ENCODE measurements at regions not wholly inside any gene's neighbourhood (a gene's known extent, or its start where the extent isn't known, plus 50 kb on each side); places are given as distances from the start of the nearest gene placed in this dataset.

GRCh38 chr13:85265296-85265695 lies 533.9 kb downstream of the SLITRK6 start:
- no peak overlapping the region for H3K4me3 ChIP-seq (ENCODE audit: low read length in 2 of 2)
- no peaks in the 10 kb centered on the region for H3K4me1 ChIP-seq (ENCODE audit: control insufficient read depth in 2 of 2, insufficient read depth in 2 of 2, low read length in 2 of 2)
- no peak for DNase-seq (ENCODE audit: low read depth in 6 of 9, low spot score in 9 of 9)
- no peak overlapping the region for H3K27ac ChIP-seq (ENCODE audit: low read depth in 1 of 2, low read length in 1 of 2)
- 91% methylated on average over 3 of the region's 3 CpGs for WGBS
- no peaks in the 10 kb centered on the region for H3K36me3 ChIP-seq (ENCODE audit: control insufficient read depth in 2 of 2, insufficient read depth in 2 of 2, low read length in 1 of 2)
- no peaks in the 10 kb centered on the region for H3K27me3 ChIP-seq (ENCODE audit: control insufficient read depth in 2 of 2, insufficient read depth in 1 of 2, low read length in 1 of 2)
- H3K9me3 ChIP-seq (ENCODE audit: control insufficient read depth in 2 of 2, insufficient read depth in 1 of 2, low read length in 1 of 2), result peaks cover 0 to 4% of the 10 kb centered on the region in 2 donors

DNA sequence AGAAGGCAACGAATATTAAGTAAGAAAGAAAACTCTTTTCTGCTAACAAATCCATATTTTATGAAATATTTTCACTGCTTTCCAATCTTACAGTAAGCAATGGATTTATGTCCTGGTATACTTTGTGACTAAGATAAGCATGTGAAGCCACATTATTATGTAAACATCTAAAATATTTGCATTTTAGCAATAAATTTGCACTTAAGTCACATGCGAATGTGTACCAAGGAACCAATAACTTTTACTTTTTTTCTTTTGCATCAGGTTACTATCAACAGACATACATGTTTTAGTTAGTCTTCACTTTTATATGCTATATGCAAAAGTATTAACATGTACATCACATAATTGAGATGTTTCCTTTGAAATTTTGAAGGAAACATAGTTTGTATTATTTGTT lies 536.7 kb downstream of the SLITRK6 start:
- H3K4me1 ChIP-seq (ENCODE audit: control insufficient read depth in 2 of 2, insufficient read depth in 2 of 2, low read length in 2 of 2), result no peaks in the 10 kb centered on the region
- WGBS, result 94% methylated on average over 2 of the region's 2 CpGs
- no peaks in the 10 kb centered on the region for H3K36me3 ChIP-seq (ENCODE audit: control insufficient read depth in 2 of 2, insufficient read depth in 2 of 2, low read length in 1 of 2)
- no peaks in the 10 kb centered on the region for H3K27me3 ChIP-seq (ENCODE audit: control insufficient read depth in 2 of 2, insufficient read depth in 1 of 2, low read length in 1 of 2)
- peaks cover 0 to 4% of the 10 kb centered on the region in 2 donors for H3K9me3 ChIP-seq (ENCODE audit: control insufficient read depth in 2 of 2, insufficient read depth in 1 of 2, low read length in 1 of 2)
- H3K27ac ChIP-seq (ENCODE audit: low read depth in 1 of 2, low read length in 1 of 2), result no peak overlapping the region
- no peak overlapping the region for H3K4me3 ChIP-seq (ENCODE audit: low read length in 2 of 2)
- no peak for DNase-seq (ENCODE audit: low read depth in 6 of 9, low spot score in 9 of 9)

DNA sequence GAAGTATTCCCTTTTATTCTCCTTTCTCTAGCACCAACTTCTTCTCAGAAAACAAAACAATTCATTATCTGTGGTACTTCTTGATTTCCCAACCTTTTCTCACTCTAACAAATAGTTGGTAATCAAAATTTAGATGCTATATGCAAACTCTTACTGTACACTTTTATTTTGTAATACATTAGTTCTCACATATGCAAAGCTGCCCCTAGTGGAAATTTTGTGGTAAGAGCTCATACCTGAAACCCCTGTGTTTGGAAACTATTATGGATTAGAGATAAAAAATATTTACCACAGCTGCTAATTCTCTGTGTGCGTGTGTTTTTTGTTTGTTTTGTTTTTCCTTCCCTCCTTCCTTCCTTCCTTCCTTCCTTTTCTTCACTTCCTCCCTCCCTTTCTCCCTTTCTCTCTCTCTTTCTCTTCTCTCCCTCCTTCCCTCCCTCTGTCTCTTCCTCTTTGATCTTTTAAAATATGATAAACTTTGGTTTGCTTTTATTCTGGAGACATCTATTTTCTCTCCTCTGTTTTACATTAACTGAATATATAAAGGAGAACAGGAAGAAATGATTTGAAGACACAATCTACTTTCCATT lies 537.4 kb downstream of the SLITRK6 start:
- H3K36me3 ChIP-seq (ENCODE audit: control insufficient read depth in 2 of 2, insufficient read depth in 2 of 2, low read length in 1 of 2), result no peaks in the 10 kb centered on the region
- no peak overlapping the region for H3K4me3 ChIP-seq (ENCODE audit: low read length in 2 of 2)
- no peak overlapping the region for H3K27ac ChIP-seq (ENCODE audit: low read depth in 1 of 2, low read length in 1 of 2)
- 49% methylated on average over 1 of the region's 1 CpG for WGBS
- H3K27me3 ChIP-seq (ENCODE audit: control insufficient read depth in 2 of 2, insufficient read depth in 1 of 2, low read length in 1 of 2), result no peaks in the 10 kb centered on the region
- peak in 1 of 9 donors; percentile 2 for DNase-seq (ENCODE audit: low read depth in 6 of 9, low spot score in 9 of 9)
- no peaks in the 10 kb centered on the region for H3K4me1 ChIP-seq (ENCODE audit: control insufficient read depth in 2 of 2, insufficient read depth in 2 of 2, low read length in 2 of 2)
- H3K9me3 ChIP-seq (ENCODE audit: control insufficient read depth in 2 of 2, insufficient read depth in 1 of 2, low read length in 1 of 2), result peaks cover 0 to 4% of the 10 kb centered on the region in 2 donors

- Histone ChIP-seq H3K27me3 (ENCODE audit: control insufficient read depth in 2 of 2, insufficient read depth in 1 of 2, low read length in 1 of 2) (no peaks in the 10 kb centered on the region), H3K4me3 (ENCODE audit: low read length in 2 of 2) (no peak overlapping the region), H3K36me3 (ENCODE audit: control insufficient read depth in 2 of 2, insufficient read depth in 2 of 2, low read length in 1 of 2) (no peaks in the 10 kb centered on the region), H3K4me1 (ENCODE audit: control insufficient read depth in 2 of 2, insufficient read depth in 2 of 2, low read length in 2 of 2) (no peaks in the 10 kb centered on the region), H3K27ac (ENCODE audit: low read depth in 1 of 2, low read length in 1 of 2) (no peak overlapping the region), H3K9me3 (ENCODE audit: control insufficient read depth in 2 of 2, insufficient read depth in 1 of 2, low read length in 1 of 2) (no peaks in the 10 kb centered on the region)
- DNase-seq (ENCODE audit: low read depth in 6 of 9, low spot score in 9 of 9), result no peak
- WGBS, result 98% methylated on average over 1 of the region's 1 CpG
These were observed 538.3 kb downstream of the SLITRK6 start for GRCh38 chr13:85260896-85261295.

DNA sequence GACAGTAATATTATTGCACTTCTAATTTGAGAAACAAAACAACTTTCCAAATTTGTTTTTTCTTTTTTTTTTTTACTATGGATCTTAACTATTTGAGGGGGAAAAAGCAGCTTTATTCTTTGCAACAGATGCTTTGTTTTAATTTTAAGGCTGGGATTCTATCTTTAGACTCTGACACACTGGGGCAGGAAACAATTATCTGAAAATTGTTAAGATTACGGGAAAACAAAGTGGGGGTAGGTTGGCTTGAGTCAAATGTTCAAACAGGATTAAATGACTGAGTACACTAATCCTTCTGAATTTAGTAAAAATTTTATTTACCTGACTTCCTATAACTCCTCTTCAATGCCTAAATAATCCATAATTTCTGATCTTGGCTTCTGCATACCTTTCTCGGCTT lies 543.2 kb downstream of the SLITRK6 start:
- Histone ChIP-seq H3K36me3 (ENCODE audit: control insufficient read depth in 2 of 2, insufficient read depth in 2 of 2, low read length in 1 of 2) (no peaks in the 10 kb centered on the region), H3K9me3 (ENCODE audit: control insufficient read depth in 2 of 2, insufficient read depth in 1 of 2, low read length in 1 of 2) (no peaks in the 10 kb centered on the region), H3K4me3 (ENCODE audit: low read length in 2 of 2) (no peak overlapping the region), H3K27ac (ENCODE audit: low read depth in 1 of 2, low read length in 1 of 2) (no peak overlapping the region), H3K4me1 (ENCODE audit: control insufficient read depth in 2 of 2, insufficient read depth in 2 of 2, low read length in 2 of 2) (no peaks in the 10 kb centered on the region), H3K27me3 (ENCODE audit: control insufficient read depth in 2 of 2, insufficient read depth in 1 of 2, low read length in 1 of 2) (no peaks in the 10 kb centered on the region)
- 97% methylated on average over 2 of the region's 2 CpGs for WGBS
- DNase-seq (ENCODE audit: low read depth in 6 of 9, low spot score in 9 of 9), result no peak

DNA sequence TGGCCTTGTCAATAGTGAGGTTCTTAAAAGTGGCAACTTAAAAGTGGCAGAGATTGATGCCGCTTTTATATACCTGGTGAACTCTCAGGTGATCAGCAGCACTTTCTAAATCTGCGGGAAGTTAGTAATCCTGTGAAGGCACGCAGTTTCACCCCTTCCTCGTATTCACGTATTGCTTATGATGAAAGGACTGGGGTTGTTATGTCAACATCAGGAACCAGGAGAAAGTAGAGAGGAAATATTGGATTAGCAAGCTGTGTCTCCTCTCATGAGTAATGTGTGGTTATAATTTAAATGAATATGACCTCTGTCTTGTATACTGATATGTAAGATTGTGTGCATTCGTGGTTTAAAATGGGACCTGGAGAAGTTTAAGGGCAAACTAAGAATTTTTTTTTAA lies 544.6 kb downstream of the SLITRK6 start:
- H3K9me3 ChIP-seq (ENCODE audit: control insufficient read depth in 2 of 2, insufficient read depth in 1 of 2, low read length in 1 of 2), result no peaks in the 10 kb centered on the region
- no peak for DNase-seq (ENCODE audit: low read depth in 6 of 9, low spot score in 9 of 9)
- H3K4me1 ChIP-seq (ENCODE audit: control insufficient read depth in 2 of 2, insufficient read depth in 2 of 2, low read length in 2 of 2), result no peaks in the 10 kb centered on the region
- no peaks in the 10 kb centered on the region for H3K36me3 ChIP-seq (ENCODE audit: control insufficient read depth in 2 of 2, insufficient read depth in 2 of 2, low read length in 1 of 2)
- H3K27ac ChIP-seq (ENCODE audit: low read depth in 1 of 2, low read length in 1 of 2), result no peak overlapping the region
- no peak overlapping the region for H3K4me3 ChIP-seq (ENCODE audit: low read length in 2 of 2)
- no peaks in the 10 kb centered on the region for H3K27me3 ChIP-seq (ENCODE audit: control insufficient read depth in 2 of 2, insufficient read depth in 1 of 2, low read length in 1 of 2)
- 97% methylated on average over 6 of the region's 6 CpGs for WGBS

GRCh38 chr13:85249151-85249550 lies 550.1 kb downstream of the SLITRK6 start:
- Histone ChIP-seq H3K9me3 (ENCODE audit: control insufficient read depth in 2 of 2, insufficient read depth in 1 of 2, low read length in 1 of 2) (no peaks in the 10 kb centered on the region), H3K4me3 (ENCODE audit: low read length in 2 of 2) (no peak overlapping the region), H3K27me3 (ENCODE audit: control insufficient read depth in 2 of 2, insufficient read depth in 1 of 2, low read length in 1 of 2) (no peaks in the 10 kb centered on the region), H3K36me3 (ENCODE audit: control insufficient read depth in 2 of 2, insufficient read depth in 2 of 2, low read length in 1 of 2) (no peaks in the 10 kb centered on the region), H3K4me1 (ENCODE audit: control insufficient read depth in 2 of 2, insufficient read depth in 2 of 2, low read length in 2 of 2) (no peaks in the 10 kb centered on the region), H3K27ac (ENCODE audit: low read depth in 1 of 2, low read length in 1 of 2) (no peak overlapping the region)
- no peak for DNase-seq (ENCODE audit: low read depth in 6 of 9, low spot score in 9 of 9)
- 97% methylated on average over 4 of the region's 4 CpGs for WGBS

DNA sequence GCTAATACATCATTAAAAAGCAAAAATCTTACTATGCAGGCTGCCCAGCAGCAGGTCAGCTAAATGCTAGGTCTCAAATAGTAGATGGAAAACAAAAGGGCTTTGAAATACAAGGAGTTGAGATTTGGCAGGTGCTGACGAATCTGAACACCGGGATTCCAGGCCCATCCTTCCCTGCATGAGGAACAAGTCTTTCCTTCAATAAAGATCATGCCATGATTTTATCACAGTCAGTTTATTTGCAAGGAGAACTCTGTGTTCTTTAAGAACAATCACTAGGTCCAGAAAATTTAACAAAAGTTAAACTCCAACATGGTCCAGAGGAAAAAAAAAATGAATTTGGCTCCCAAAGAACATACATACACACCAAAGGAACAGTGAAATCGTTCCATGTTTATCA lies 551.4 kb downstream of the SLITRK6 start:
- H3K4me1 ChIP-seq (ENCODE audit: control insufficient read depth in 2 of 2, insufficient read depth in 2 of 2, low read length in 2 of 2), result no peaks in the 10 kb centered on the region

GRCh38 chr13:85243831-85244230 lies 555.4 kb downstream of the SLITRK6 start:
- Histone ChIP-seq H3K4me1 (ENCODE audit: control insufficient read depth in 2 of 2, insufficient read depth in 2 of 2, low read length in 2 of 2) (no peaks in the 10 kb centered on the region), H3K36me3 (ENCODE audit: control insufficient read depth in 2 of 2, insufficient read depth in 2 of 2, low read length in 1 of 2) (no peaks in the 10 kb centered on the region), H3K4me3 (ENCODE audit: low read length in 2 of 2) (no peak overlapping the region), H3K27ac (ENCODE audit: low read depth in 1 of 2, low read length in 1 of 2) (no peak overlapping the region), H3K27me3 (ENCODE audit: control insufficient read depth in 2 of 2, insufficient read depth in 1 of 2, low read length in 1 of 2) (no peaks in the 10 kb centered on the region), H3K9me3 (ENCODE audit: control insufficient read depth in 2 of 2, insufficient read depth in 1 of 2, low read length in 1 of 2) (no peaks in the 10 kb centered on the region)
- 83% methylated on average over 2 of the region's 2 CpGs for WGBS
- DNase-seq (ENCODE audit: low read depth in 6 of 9, low spot score in 9 of 9), result no peak

More for the DNA sequence above, 551.4 kb downstream of the SLITRK6 start:
- no peaks in the 10 kb centered on the region for H3K36me3 ChIP-seq (ENCODE audit: control insufficient read depth in 2 of 2, insufficient read depth in 2 of 2, low read length in 1 of 2)
- WGBS, result 93% methylated on average over 3 of the region's 3 CpGs
- no peak for DNase-seq (ENCODE audit: low read depth in 6 of 9, low spot score in 9 of 9)
- no peaks in the 10 kb centered on the region for H3K9me3 ChIP-seq (ENCODE audit: control insufficient read depth in 2 of 2, insufficient read depth in 1 of 2, low read length in 1 of 2)
- H3K4me3 ChIP-seq (ENCODE audit: low read length in 2 of 2), result no peak overlapping the region
- H3K27me3 ChIP-seq (ENCODE audit: control insufficient read depth in 2 of 2, insufficient read depth in 1 of 2, low read length in 1 of 2), result no peaks in the 10 kb centered on the region
- no peak overlapping the region for H3K27ac ChIP-seq (ENCODE audit: low read depth in 1 of 2, low read length in 1 of 2)

DNA sequence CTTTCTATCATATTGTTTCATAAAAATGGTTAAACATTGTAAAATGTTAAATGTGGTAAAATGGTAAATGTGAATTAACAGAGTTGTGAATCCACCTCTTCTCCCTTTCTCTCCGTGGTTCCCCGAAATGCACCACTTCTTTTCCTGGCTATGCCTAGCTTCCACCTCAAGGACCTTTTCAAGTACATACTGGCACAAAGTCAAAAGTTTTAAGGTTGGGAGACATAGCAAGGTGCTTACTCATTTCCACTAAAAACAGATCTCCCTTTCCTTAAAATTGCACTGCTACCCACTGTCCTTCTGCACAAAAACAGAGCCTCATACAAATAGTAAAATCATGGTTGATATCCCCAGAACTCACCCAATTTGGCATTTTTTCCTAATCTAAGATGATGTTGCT lies 558.2 kb downstream of the SLITRK6 start:
- no peak overlapping the region for H3K4me3 ChIP-seq (ENCODE audit: low read length in 2 of 2)
- 57% methylated on average over 2 of the region's 2 CpGs for WGBS
- no peaks in the 10 kb centered on the region for H3K9me3 ChIP-seq (ENCODE audit: control insufficient read depth in 2 of 2, insufficient read depth in 1 of 2, low read length in 1 of 2)
- no peak for DNase-seq (ENCODE audit: low read depth in 6 of 9, low spot score in 9 of 9)
- H3K27ac ChIP-seq (ENCODE audit: low read depth in 1 of 2, low read length in 1 of 2), result no peak overlapping the region
- H3K4me1 ChIP-seq (ENCODE audit: control insufficient read depth in 2 of 2, insufficient read depth in 2 of 2, low read length in 2 of 2), result no peaks in the 10 kb centered on the region
- no peaks in the 10 kb centered on the region for H3K36me3 ChIP-seq (ENCODE audit: control insufficient read depth in 2 of 2, insufficient read depth in 2 of 2, low read length in 1 of 2)
- no peaks in the 10 kb centered on the region for H3K27me3 ChIP-seq (ENCODE audit: control insufficient read depth in 2 of 2, insufficient read depth in 1 of 2, low read length in 1 of 2)
